GM19395 (cell line): ENCODE measurements at regions not wholly inside any gene's neighbourhood (a gene's known extent, or its start where the extent isn't known, plus 50 kb on each side); places are given as distances from the start of the nearest gene placed in this dataset.

Experiments used
- ATAC-seq: cut with Tn5 transposase; IDR thresholded peaks from one replicate; pipeline ENCODE4 v1.9.1; 2021; ENCODE audit warnings: mild to moderate bottlenecking, moderate library complexity; ENCODE audit not compliant: unreplicated experiment

DNA sequence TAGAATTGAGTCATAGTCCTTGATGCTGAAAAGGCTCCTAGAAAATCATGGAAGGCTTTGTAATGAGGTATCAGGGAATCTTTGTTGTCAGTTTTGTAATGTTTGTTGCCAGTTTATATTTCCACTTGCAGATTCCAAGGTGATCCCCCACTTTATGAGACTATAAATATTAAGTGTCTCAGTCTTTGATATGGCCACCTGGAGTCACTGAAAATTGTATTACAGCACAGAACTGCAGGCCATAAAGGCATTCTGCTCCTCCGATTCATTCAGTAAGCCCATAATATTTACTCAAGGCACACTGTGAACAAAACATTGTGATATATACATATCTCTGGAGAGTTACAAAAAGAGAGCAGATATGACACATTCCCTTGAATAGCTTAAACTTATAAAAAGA lies 457.8 kb upstream of the ZNF385D start:
- ATAC-seq: no peak

DNA sequence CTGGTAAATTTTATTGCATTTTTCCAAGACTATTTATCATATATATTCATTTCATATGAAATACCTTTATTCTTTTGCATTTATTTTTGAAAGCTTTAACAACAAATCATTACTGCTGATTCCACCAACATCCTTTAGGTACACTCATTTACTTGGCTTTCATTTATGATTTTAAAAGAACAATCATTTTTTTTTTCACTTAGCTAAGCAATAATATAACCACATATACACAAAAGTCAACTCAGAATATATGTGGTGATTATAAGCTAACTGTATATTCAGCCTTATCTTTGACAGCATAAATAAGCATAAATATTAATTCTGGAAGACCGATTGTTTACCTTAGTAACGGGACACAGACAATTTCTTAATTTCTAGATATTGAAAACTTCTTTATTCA lies 458.6 kb upstream of the ZNF385D start:
- ATAC-seq: no peak

- no peak for ATAC-seq
Measured at GRCh38 chr3:22210693-22211092, 459.7 kb upstream of the ZNF385D start.

DNA sequence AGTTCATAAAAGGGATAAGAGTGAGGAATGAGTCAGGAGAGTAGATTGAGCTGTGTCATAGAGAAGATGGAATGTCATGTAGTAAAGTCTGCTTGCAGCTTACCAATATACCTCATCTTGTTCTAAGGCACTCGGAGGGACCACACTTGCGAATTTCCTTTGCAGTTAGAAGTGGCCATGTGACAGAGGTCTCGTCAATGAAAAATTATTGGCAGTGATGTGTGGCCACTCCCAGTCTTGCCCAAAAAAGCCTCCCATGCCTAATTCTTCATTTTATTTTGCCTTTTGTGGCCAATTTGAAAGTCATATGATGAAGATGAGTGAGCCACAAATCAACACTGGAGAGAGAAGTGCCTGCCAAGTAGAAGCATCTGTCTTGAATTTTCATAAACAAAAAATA lies 465.6 kb upstream of the ZNF385D start:
- no peak for ATAC-seq

GRCh38 chr3:22225161-22225560 lies 474.2 kb upstream of the ZNF385D start:
- ATAC-seq: no peak

DNA sequence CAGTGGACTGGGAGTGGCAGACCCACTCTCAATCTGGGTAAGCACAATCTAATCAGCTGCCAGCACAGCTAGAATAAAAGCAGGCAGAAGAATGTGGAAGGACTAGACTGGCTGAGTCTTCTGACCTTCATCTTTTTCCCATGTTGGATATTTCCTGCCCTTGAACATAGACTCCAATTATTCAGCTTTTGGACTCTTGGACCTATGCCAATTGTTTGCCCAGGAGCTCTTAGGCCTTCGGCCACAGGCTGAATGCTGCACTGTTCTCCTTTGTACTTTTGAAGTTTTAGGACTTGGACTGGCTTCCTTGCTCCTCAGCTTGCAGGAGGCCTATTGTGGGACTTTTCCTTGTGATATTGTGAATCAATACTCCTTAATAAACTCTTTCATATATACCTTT lies 477.7 kb upstream of the ZNF385D start:
- no peak for ATAC-seq

- ATAC-seq: no peak
Measured at GRCh38 chr3:22231061-22231460, 480.1 kb upstream of the ZNF385D start.

DNA sequence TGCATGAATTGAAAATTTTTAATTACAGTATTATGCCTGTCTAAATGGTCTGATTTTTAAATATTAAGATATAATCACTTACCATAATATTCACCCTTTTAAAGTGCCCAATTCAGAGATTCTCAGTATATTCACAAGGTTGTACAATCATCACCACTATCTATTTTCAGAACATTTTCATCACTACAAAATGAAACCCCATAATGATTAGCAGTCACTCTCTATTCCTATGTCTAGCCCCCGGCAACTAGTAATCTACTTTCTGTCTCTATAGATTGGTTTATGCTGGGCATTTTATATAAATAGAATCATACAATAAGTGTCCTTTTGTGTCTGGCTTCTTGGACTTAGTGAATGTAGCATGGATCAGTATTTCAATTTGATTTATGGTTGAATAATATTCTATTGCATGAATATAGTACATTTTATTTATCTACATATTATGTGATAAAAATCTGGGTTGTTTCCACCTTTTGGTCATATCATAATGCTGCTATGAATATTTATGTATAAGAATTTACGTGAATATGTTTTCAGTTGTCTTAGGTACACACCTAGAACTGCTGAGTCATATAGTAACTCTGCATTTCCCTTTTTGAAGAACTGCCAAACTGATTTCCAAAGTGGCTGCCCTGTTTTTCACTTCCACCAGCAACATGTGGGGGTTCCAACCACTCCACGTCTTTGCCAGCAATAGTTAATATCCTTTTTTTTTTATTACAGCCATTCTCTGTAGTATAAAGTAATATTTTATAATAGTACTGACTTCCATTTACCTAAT lies 485.7 kb upstream of the ZNF385D start:
- peak; percentile 90 for ATAC-seq

- no peak for ATAC-seq
Measured at GRCh38 chr3:22239011-22239410, 488.0 kb upstream of the ZNF385D start.

GRCh38 chr3:22241110-22241509 lies 490.1 kb upstream of the ZNF385D start:
- no peak for ATAC-seq

DNA sequence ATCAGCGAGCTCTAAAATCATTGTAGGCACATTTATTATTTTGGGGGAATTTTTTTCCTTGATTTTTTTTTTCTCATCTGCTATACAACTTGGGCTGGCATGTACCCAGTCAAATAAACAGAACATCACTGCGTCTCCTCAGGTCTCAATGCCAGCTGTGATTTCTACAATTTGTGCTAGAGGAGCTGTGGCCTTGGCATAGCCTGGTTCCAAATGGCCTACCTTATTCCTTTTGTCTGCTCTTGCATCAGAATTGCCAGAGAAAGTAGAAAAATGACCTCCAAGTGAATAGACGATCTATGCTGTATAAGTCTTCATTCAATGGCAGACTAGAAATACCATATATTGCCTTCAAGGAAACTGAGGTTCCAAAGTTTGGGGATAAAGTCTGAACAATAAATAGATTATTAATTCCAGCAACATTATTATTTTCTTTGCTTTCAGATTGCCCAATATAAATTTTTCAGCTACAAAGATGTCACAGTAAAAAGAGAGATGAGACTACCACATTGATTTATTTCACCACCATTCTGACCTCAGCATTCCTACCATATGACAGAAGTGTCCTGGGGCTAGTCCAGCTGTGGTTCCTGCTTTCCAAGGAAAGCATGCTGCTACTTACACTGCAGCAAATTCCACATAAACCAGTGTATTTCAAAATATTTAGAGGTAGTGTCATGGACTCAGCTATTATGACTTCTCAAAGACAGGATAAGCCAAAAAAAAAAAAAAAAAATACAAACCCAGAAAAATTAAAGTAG lies 493.9 kb upstream of the ZNF385D start:
- no peak for ATAC-seq

DNA sequence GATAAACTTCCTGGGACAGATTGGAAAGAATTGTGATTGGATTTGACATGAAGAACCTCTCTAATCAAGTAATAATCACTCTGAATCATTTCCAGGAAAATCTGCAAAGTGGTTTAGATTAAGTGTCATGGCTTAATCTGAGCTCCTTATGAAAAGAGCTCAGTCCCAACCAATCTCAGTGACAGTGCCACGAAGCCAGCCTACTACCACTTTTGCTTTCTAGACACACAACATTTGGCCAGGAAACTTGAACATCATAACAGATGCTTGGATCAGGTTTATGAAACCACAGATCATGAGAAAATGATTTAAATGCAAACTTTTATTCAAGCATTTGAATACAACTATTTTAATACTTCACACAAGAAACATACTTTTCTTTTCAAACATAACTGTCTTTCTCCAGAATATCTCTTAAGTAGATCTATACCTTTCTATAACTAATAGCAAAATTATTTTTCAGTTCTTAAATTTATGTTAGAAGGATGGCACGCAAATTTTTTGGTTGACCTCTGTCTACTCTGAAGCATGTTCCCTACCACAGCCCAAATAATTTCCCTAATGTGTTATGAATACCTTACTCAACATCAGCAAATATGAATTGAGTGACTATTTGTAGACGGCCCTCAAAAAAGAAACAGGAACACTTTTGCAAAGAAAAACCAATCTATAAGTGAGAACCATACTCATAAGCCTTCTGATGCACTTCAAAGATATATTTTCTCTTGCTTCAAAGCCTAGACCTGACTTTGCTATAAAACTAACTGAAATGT lies 495.0 kb upstream of the ZNF385D start:
- no peak for ATAC-seq

- ATAC-seq: no peak
Measured at GRCh38 chr3:22249658-22250057, 498.6 kb upstream of the ZNF385D start.

DNA sequence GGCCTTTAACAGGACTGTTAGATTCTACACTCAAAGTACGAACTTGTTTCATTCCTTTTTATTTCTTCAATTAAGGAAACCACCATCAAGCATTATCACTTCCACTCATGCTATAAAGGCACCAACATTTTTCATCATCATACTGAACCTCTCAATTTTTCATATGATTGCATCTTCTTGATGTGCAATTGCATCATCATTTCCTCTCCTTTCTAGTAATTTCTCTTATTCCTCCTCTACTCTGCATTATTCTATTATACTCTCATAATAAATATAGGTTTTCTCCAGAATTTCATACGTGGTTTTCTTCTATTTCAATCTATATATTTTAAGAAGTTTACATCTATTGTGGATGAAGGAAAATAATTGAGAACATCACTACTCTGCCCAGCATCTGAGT lies 506.2 kb upstream of the ZNF385D start:
- ATAC-seq: no peak

DNA sequence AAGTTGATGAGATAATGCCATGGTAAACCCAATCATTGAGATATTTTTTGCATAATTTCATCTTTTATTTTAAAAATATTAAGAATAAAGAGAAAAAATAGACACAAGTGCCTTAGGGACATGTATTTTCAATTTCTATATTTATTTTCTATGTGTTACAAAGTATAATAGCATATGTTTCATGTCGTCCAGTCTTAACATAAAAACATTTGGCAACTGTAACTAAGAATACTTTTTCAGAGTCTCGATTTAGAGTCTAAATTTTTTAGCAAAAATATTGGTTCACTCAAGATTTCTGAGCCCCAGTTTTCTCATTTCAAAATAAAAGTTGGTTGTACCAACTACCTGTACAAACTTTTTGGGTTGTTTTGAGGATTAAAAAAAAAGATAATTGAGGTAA lies 511.4 kb upstream of the ZNF385D start:
- ATAC-seq: no peak

GRCh38 chr3:22263042-22263441 lies 512.0 kb upstream of the ZNF385D start:
- ATAC-seq: no peak

- ATAC-seq: no peak
Measured at GRCh38 chr3:22265403-22265802, 514.4 kb upstream of the ZNF385D start.

DNA sequence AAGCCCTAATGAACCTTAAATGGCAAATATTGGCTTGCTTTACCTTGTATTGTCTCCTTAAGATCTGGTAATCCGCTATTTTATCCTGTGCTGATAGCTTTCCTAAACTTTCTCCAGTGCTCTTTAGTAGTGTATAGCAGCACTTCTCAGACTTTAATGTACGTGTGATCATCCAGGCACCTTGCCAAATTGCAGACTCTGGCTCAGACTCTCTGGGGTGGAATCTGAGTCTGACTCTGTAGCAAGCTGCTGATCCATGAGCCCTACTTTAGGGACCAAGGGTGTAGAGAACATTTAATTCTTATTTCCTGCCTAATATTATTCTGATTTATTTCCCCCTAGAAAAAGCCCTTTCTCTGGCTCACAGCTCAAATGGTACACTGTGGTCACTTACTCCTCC lies 518.8 kb upstream of the ZNF385D start:
- ATAC-seq: no peak

DNA sequence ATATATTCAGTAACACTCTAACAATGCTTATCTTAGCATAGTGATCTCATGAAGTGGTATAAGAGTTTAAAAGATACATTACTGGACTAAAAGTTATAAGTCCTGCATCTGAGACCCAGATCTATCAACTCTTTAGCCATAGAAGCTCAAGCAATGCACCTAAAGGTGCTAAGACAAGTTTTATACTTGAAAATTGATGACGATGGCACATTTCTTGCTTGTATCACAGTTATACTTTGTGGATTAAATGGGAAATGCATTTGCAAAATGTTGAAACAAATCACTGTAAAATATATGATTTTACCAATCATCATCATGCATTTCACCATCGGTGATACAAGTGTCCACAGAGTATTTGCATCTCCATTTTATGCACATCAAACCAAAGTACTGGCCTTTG lies 525.3 kb upstream of the ZNF385D start:
- no peak for ATAC-seq

GRCh38 chr3:22284559-22284958 lies 533.5 kb upstream of the ZNF385D start:
- no peak for ATAC-seq

DNA sequence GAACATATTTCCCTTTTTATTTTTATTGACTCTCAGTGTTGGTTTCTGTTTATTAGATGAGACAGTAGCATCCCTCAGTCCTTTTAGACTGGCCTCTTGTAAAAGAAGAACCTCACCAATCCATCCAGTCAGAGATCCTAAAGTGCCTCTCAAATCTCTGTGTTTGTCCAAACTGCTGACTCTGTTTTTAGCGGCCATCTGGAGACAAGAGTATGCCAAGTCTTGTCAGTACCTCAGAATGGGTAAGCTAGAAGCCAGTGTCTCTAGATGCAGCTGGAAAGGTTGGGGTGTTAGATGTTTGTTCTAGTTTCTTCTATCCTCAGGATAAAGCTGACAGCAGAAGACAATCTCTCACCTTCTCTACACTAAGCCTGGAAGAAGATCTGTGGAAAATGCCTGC lies 537.7 kb upstream of the ZNF385D start:
- no peak for ATAC-seq

GRCh38 chr3:22292681-22293080 lies 541.7 kb upstream of the ZNF385D start:
- ATAC-seq: no peak
